Lung (tissue), 11 donors: ENCODE measurements at regions not wholly inside any gene's neighbourhood (a gene's known extent, or its start where the extent isn't known, plus 50 kb on each side); places are given as distances from the start of the nearest gene placed in this dataset.

Source experiments
- ATAC-seq: fragments of 200-7000 bp; cut with Tn5 transposase; one replicate; pipeline ENCODE4 v1.9.1; 2020; ENCODE audit warnings: moderate number of reproducible peaks; ENCODE audit not compliant: insufficient read depth, low FRiP score
- DNase-seq, 3 donors: peaks; one replicate each; pipeline ENCODE4 v3.0.0-alpha.2; 2013 to 2017
- H3K27ac ChIP-seq, 2 donors: one replicate each; pipeline ENCODE4 v1.5.1; 2013; ENCODE audit warnings: mild to moderate bottlenecking in 2 of 2, moderate library complexity in 2 of 2, control low read depth in 1 of 2, inconsistent platforms in 1 of 2, low read depth in 1 of 2, low read length in 1 of 2
- H3K27me3 ChIP-seq, 3 donors: one replicate each; pipeline ENCODE4 v1.5.1; 2013; ENCODE audit warnings: low read length in 2 of 3; ENCODE audit not compliant: control insufficient read depth in 3 of 3, insufficient read depth in 3 of 3
- H3K36me3 ChIP-seq, 4 donors: one replicate each; pipeline ENCODE4 v1.5.1; 2013; ENCODE audit warnings: low read length in 4 of 4, mild to moderate bottlenecking in 1 of 4, moderate library complexity in 1 of 4; ENCODE audit not compliant: control insufficient read depth in 4 of 4, insufficient read depth in 4 of 4
- H3K4me1 ChIP-seq, 5 donors: one replicate each; pipeline ENCODE4 v1.5.1; 2013; ENCODE audit warnings: low read length in 5 of 5, mild to moderate bottlenecking in 2 of 5, moderate library complexity in 1 of 5; ENCODE audit not compliant: control insufficient read depth in 5 of 5, insufficient read depth in 5 of 5
- H3K4me3 ChIP-seq: one replicate; pipeline ENCODE4 v1.5.1; 2013; ENCODE audit warnings: mild to moderate bottlenecking, control low read depth, moderate library complexity
- H3K9ac ChIP-seq, 2 donors: one replicate each; pipeline ENCODE4 v1.5.1; 2013; ENCODE audit warnings: low read length in 2 of 2, control low read depth in 1 of 2; ENCODE audit not compliant: insufficient read depth in 1 of 2
- H3K9me3 ChIP-seq, 4 donors: one replicate each; pipeline ENCODE4 v1.5.1; 2013; ENCODE audit warnings: low read length in 3 of 4, mild to moderate bottlenecking in 1 of 4, moderate library complexity in 1 of 4; ENCODE audit not compliant: control insufficient read depth in 4 of 4, insufficient read depth in 3 of 4
- CTCF ChIP-seq: IDR thresholded peaks from 2 replicates; pipeline ENCODE4 v1.5.1; 2012; ENCODE audit warnings: mild to moderate bottlenecking; ENCODE audit errors: control extremely low read depth, extremely low read depth
- WGBS, 2 donors: extraction: QIAGEN DNeasy Blood & Tissue Kit; methylation state at CpG; one replicate each; pipeline ENCODE4 v1.1.7; 2013; 5-methylcytosine and 5-hydroxymethylcytosine counted together
- donor health status: control.
- donor health status: control.
- donor health status: Bipolar disorder and iron deficiency.
- donor health status: healthy.
- donor health status: DM: yes; HTN: yes; CAD: no.

- Histone ChIP-seq H3K4me1 (peaks cover 0 to 8% (median 0%) of the 10 kb centered on the region in 5 donors), H3K9me3 (peaks cover 0 to 3% (median 0%) of the 10 kb centered on the region in 4 donors), H3K36me3 (no peaks in the 10 kb centered on the region), H3K27me3 (no peaks in the 10 kb centered on the region), H3K4me3 (no peak overlapping the region), H3K27ac (no peak overlapping the region), H3K9ac (no peak overlapping the region)
- DNase-seq (no peak), ATAC-seq (no peak)
- no peak for TF ChIP-seq CTCF
- 44 to 67% methylated on average over 5 of the region's 5 CpGs for WGBS, 2 donors
Measured at GRCh38 chr13:109395014-109395413, 391.4 kb downstream of the IRS2 start.

- Histone ChIP-seq H3K36me3 (no peaks in the 10 kb centered on the region), H3K27me3 (no peaks in the 10 kb centered on the region), H3K4me3 (no peak overlapping the region), H3K9ac (no peak overlapping the region), H3K9me3 (peaks cover 0 to 3% (median 0%) of the 10 kb centered on the region in 4 donors), H3K27ac (no peak overlapping the region), H3K4me1 (peaks cover 0 to 8% (median 0%) of the 10 kb centered on the region in 5 donors)
- no peak for TF ChIP-seq CTCF
- WGBS, 2 donors = 74 to 82% methylated on average over 8 of the region's 8 CpGs
- no peak for ATAC-seq
- no peak for DNase-seq
Measured at GRCh38 chr13:109394311-109394988, 391.9 kb downstream of the IRS2 start.

- no peak for TF ChIP-seq CTCF
- DNase-seq = no peak
- ATAC-seq = no peak
- peaks cover 0 to 8% (median 0%) of the 10 kb centered on the region in 5 donors for H3K4me1 ChIP-seq
- no peak overlapping the region for H3K4me3 ChIP-seq
- no peak overlapping the region for H3K27ac ChIP-seq
- H3K36me3 ChIP-seq = no peaks in the 10 kb centered on the region
- no peak overlapping the region for H3K9ac ChIP-seq
- H3K27me3 ChIP-seq = no peaks in the 10 kb centered on the region
- peaks cover 0 to 3% (median 0%) of the 10 kb centered on the region in 4 donors for H3K9me3 ChIP-seq
- WGBS, 2 donors = 20 to 76% methylated on average over 1 of the region's 1 CpG
Measured at GRCh38 chr13:109393045-109393444, 393.3 kb downstream of the IRS2 start.

- ATAC-seq (no peak), DNase-seq (no peak)
- no peaks in the 10 kb centered on the region for H3K27me3 ChIP-seq
- no peak overlapping the region for H3K9ac ChIP-seq
- no peak for TF ChIP-seq CTCF
- H3K27ac ChIP-seq = peak overlapping the region in 1 of 2 donors; percentile 24
- no peak overlapping the region for H3K4me3 ChIP-seq
- no peaks in the 10 kb centered on the region for H3K36me3 ChIP-seq
- H3K9me3 ChIP-seq = peaks cover 0 to 3% (median 0%) of the 10 kb centered on the region in 4 donors
- peaks cover 0 to 8% (median 0%) of the 10 kb centered on the region in 5 donors for H3K4me1 ChIP-seq
- WGBS, 2 donors = 80 to 91% methylated on average over 2 of the region's 2 CpGs
Measured at GRCh38 chr13:109390391-109390790, 396.0 kb downstream of the IRS2 start.
